ENCODE measurements at regions not wholly inside any gene's neighbourhood (a gene's known extent, or its start where the extent isn't known, plus 50 kb on each side); places are given as distances from the start of the nearest gene placed in this dataset.

DNA sequence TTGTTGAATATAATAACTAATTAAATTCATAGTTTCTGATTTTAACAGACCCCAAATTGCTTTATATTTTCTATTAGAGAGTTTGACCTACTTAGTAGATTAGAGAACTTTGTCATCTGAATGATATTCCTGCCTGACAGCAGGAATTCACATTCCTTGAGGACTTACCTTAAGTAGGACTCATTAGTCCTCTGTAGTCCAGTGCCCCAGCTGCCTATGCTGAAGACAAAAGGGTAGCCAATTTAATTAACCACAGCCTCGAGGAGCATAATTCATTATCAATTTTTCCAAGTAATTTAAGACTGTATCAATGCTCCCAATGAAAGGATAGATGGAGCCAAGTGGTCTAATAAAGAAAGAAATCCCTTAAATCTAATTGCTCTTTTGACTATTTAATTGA, 1405.0 kb upstream of the IGFBP7 start:
- H3K9ac ChIP-seq, result no peak overlapping the region
- no peak overlapping the region for H3K27ac ChIP-seq
- H4K20me1 ChIP-seq, result no peaks in the 10 kb centered on the region
- no peak for TF ChIP-seq Cebpa-rat (IDR thresholded peaks at IDR 0.05)
- H3K27me3 ChIP-seq, result no peaks in the 10 kb centered on the region
- H3K4me3 ChIP-seq, result no peak overlapping the region
- H3K4me2 ChIP-seq, result no peak overlapping the region
- H3K36me3 ChIP-seq, result no peaks in the 10 kb centered on the region
- H3K4me1 ChIP-seq, result peaks cover 6% of the 10 kb centered on the region
- H3K9me3 ChIP-seq, result no peaks in the 10 kb centered on the region

DNA sequence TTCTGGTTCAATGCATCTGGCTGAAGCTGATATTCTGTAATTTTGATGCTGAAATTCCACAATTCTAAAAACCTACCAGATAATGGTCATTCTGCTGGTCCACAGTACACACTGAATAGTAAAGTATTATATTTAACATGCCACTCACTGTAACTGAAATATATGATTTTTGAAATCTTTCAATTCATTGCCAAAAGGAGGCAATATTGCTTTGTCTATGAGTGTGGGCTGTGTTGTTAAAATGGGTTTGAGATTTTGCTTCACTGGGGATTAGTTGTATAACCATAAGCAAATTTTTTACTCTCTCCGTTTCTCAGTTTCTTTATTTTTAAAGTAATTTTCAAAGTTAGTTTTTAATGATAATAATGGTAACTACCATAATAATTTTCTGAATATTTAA, 1404.1 kb upstream of the IGFBP7 start:
- Histone ChIP-seq H3K4me2 (no peak overlapping the region), H3K4me1 (peaks cover 6% of the 10 kb centered on the region), H3K9me3 (no peaks in the 10 kb centered on the region), H3K9ac (no peak overlapping the region), H3K36me3 (no peaks in the 10 kb centered on the region), H4K20me1 (no peaks in the 10 kb centered on the region), H3K27me3 (no peaks in the 10 kb centered on the region), H3K27ac (no peak overlapping the region), H3K4me3 (no peak overlapping the region)
- TF ChIP-seq Cebpa-rat (IDR thresholded peaks at IDR 0.05), result no peak

DNA sequence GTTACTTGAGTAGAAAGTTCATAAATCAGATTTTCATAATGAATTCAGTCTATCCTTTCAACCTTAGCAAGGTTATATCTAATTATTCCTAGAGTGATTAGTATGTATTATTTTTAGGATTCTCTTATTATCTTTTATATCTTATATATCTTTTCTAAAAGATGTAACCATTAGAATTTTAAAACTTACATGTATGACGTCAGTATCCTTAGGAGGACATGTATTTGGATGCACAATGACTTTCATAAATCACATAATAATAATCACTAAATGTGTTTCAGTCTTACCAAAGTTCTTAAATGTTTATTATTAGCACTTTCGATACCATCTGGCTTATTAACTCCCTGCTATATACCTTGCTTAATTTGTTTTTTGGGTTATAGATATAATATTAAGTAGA, 1400.5 kb upstream of the IGFBP7 start:
- no peak for TF ChIP-seq Cebpa-rat (IDR thresholded peaks at IDR 0.05)
- Histone ChIP-seq H3K4me1 (peaks cover 6% of the 10 kb centered on the region), H3K27me3 (no peaks in the 10 kb centered on the region), H3K27ac (no peak overlapping the region), H3K9ac (no peak overlapping the region), H3K4me2 (no peak overlapping the region), H3K36me3 (no peaks in the 10 kb centered on the region), H3K4me3 (no peak overlapping the region), H3K9me3 (no peaks in the 10 kb centered on the region), H4K20me1 (no peaks in the 10 kb centered on the region)

DNA sequence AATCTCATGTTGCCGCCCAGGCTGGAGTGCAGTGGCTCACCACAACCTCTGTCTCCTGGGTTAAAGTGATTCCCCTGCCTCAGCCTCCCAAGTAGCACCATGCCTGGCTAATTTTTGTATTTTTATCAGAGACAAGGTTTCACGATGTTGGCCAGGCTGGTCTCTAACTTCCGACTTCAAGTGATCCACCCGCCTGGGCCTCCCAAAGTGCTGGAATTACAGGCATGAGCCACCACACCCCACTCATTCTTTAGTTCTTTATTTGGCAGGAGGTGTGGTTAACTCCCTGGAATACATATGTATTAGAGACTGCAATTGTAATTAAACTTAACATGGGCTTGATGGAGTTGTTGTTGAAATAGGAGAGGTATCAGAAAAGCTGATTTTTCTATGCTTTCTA, 1396.9 kb upstream of the IGFBP7 start:
- H4K20me1 ChIP-seq, result no peaks in the 10 kb centered on the region
- no peaks in the 10 kb centered on the region for H3K27me3 ChIP-seq
- no peak overlapping the region for H3K9ac ChIP-seq
- no peaks in the 10 kb centered on the region for H3K36me3 ChIP-seq
- H3K4me2 ChIP-seq, result no peak overlapping the region
- H3K9me3 ChIP-seq, result no peaks in the 10 kb centered on the region
- H3K4me3 ChIP-seq, result no peak overlapping the region
- TF ChIP-seq Cebpa-rat (IDR thresholded peaks at IDR 0.05), result no peak
- no peak overlapping the region for H3K27ac ChIP-seq
- H3K4me1 ChIP-seq, result peaks cover 6% of the 10 kb centered on the region

DNA sequence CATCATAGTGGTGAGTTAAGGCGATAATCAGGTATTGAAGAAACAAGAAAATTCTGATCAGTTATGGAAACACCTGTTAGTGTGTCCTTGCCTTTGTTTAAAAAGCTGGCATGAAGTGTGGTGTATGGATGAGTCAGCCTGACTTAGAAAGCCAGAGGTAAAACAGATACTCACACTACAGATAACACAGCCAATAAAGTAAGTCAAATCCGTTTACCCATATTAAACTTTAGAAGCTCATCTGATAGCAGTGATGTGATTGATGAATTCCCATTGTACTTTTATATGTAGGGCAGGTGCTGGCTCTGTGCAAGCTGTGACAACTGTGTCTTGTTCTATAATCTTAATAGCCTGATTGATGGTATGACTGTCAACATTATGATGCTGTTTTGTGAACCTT, 1392.7 kb upstream of the IGFBP7 start:
- no peak overlapping the region for H3K4me3 ChIP-seq

DNA sequence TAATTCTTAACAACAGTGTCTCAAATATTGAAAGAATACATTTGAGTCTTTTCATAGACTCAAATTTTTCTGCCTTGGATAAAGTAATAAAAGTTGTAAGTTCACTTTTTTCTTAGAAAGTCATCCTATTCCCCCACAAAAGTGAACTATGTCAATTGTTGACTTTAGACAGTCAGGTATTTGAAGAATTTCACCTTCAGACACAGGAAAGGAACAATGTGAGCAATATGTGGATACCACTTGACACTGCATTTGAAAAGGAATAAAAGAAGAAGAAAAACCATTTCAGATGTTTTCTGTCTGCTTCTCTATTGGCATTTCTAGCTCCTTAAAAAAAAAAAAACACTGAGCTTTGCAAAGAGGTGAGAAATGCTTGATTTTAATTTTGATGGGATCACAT, 1389.0 kb upstream of the IGFBP7 start:
- H3K4me1 ChIP-seq, result no peaks in the 10 kb centered on the region
- H3K9ac ChIP-seq, result no peak overlapping the region
- no peaks in the 10 kb centered on the region for H3K36me3 ChIP-seq
- H3K9me3 ChIP-seq, result no peaks in the 10 kb centered on the region; the same call in 1 of the 2 replicates
- no peaks in the 10 kb centered on the region for H4K20me1 ChIP-seq
- no peak overlapping the region for H3K27ac ChIP-seq
- H3K27me3 ChIP-seq, result no peaks in the 10 kb centered on the region
- no peak overlapping the region for H3K4me2 ChIP-seq
- no peak overlapping the region for H3K4me3 ChIP-seq
- TF ChIP-seq Cebpa-rat (IDR thresholded peaks at IDR 0.05), result no peak

More for the DNA sequence above, 1392.7 kb upstream of the IGFBP7 start:
- H3K27me3 ChIP-seq, result no peaks in the 10 kb centered on the region
- no peak for TF ChIP-seq Cebpa-rat (IDR thresholded peaks at IDR 0.05)
- H3K9ac ChIP-seq, result no peak overlapping the region
- H3K4me1 ChIP-seq, result no peaks in the 10 kb centered on the region
- no peaks in the 10 kb centered on the region for H3K9me3 ChIP-seq
- H3K27ac ChIP-seq, result no peak overlapping the region
- no peaks in the 10 kb centered on the region for H4K20me1 ChIP-seq
- no peaks in the 10 kb centered on the region for H3K36me3 ChIP-seq
- no peak overlapping the region for H3K4me2 ChIP-seq

DNA sequence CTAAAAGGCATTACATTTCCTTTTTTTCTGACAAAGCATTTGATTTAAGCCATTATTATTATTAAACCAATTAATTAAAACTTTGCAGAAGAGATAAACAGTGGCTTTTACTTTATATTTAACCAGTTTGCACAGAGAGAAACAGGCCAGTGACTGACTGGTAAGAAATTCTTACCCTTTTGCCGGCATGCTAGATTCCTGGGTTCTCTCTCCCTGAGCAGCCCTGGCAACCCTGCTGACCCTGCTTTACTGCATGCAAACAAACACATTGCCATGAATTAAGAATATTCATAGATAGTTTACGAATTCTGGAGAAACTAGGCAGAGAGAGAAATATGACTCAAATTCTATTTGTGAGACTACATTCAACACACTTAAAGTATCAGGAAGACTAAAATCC, 1381.4 kb upstream of the IGFBP7 start:
- Histone ChIP-seq H3K36me3 (no peaks in the 10 kb centered on the region), H4K20me1 (no peaks in the 10 kb centered on the region), H3K27ac (no peak overlapping the region), H3K9me3 (no peaks in the 10 kb centered on the region; the same call in 1 of the 2 replicates), H3K9ac (no peak overlapping the region), H3K4me3 (no peak overlapping the region), H3K27me3 (no peaks in the 10 kb centered on the region), H3K4me2 (no peak overlapping the region), H3K4me1 (no peaks in the 10 kb centered on the region)
- no peak for TF ChIP-seq Cebpa-rat (IDR thresholded peaks at IDR 0.05)

DNA sequence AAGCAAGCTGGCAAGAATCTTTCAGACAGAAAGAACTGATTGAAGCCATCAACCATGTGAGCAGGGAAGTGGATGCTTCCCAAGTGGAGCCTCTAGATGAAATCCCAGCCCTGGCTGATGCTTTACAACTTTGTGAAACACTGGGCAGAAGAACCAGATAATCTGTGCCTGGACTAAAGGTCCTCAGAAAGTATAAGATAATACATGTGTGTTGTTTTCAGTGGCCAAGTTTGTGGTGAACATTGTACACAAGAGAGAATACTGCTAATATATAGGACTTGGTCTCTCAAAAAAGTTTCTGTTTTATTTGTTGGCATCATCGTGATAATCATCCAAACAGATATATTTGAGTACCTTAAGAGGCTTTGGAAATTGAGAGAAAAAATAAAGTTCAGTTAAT, 1367.8 kb upstream of the IGFBP7 start:
- no peaks in the 10 kb centered on the region for H4K20me1 ChIP-seq
- H3K27ac ChIP-seq, result no peak overlapping the region
- H3K4me1 ChIP-seq, result no peaks in the 10 kb centered on the region
- H3K9ac ChIP-seq, result no peak overlapping the region
- no peak overlapping the region for H3K4me3 ChIP-seq
- no peaks in the 10 kb centered on the region for H3K9me3 ChIP-seq
- no peaks in the 10 kb centered on the region for H3K27me3 ChIP-seq
- TF ChIP-seq Cebpa-rat (IDR thresholded peaks at IDR 0.05), result no peak
- no peaks in the 10 kb centered on the region for H3K36me3 ChIP-seq
- no peak overlapping the region for H3K4me2 ChIP-seq

DNA sequence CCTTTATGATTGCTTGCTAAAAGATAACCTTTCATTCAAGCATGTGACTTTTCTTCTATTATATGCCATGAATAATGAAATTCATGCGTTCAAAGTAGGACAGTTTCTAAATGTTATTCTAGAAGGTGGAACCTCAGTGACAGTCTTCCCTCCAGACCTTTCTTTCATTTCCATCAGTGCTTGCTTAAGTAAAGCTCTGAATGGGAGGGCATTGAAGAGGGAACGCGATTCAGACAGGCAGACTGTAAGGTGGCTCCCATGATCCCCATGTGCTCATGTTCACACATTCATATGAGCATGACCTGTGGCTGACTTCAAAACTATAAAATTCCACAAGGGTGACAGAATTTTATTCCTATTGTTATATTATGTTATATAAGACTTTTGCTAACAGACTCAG, 1367.3 kb upstream of the IGFBP7 start:
- no peak overlapping the region for H3K27ac ChIP-seq
- no peaks in the 10 kb centered on the region for H3K4me1 ChIP-seq
- no peaks in the 10 kb centered on the region for H3K27me3 ChIP-seq
- H3K9ac ChIP-seq, result no peak overlapping the region
- H3K4me3 ChIP-seq, result no peak overlapping the region
- no peaks in the 10 kb centered on the region for H4K20me1 ChIP-seq
- H3K9me3 ChIP-seq, result no peaks in the 10 kb centered on the region
- TF ChIP-seq Cebpa-rat (IDR thresholded peaks at IDR 0.05), result no peak
- no peaks in the 10 kb centered on the region for H3K36me3 ChIP-seq
- no peak overlapping the region for H3K4me2 ChIP-seq

DNA sequence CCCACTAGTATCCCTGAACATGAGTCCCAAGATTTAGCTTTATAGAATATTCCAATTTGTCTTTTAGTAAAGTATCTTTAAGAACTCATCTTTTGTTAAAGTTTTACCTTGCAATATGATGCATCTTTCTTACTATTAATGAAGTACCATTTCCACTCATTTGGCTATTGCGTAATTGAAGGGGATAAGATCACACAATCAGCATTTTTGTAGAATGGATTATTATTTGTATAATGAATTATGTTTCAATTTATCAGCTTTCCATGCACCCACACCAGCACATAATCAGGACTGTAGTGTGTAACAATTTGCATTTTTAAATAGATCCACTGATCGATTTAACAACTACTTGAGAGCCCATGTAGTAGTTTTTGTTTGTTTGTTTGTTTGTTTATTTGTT, 1364.9 kb upstream of the IGFBP7 start:
- H3K4me3 ChIP-seq, result no peak overlapping the region

DNA sequence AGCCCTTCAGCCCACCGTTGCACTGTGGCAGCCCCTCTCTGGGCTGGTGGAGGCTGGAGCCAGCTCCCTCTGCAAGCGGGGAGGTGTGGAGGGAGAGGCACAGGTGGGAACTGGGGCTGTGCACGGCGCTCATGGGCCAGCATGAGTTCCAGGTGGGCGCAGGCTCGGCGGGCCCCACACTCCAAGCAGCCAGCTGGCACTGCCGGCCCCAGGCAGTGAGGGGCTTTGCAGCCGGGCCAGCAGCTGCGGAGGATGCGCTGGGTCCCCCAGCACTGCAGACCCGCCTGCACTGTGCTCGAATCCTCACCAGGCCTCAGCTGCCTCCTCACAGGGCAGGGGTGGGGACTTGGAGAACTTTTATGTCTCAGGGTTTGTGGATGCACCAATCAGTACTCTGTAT, 1354.8 kb upstream of the IGFBP7 start:
- H4K20me1 ChIP-seq, result no peaks in the 10 kb centered on the region
- H3K27ac ChIP-seq, result no peak overlapping the region
- no peak overlapping the region for H3K9ac ChIP-seq
- no peaks in the 10 kb centered on the region for H3K4me1 ChIP-seq
- H3K4me2 ChIP-seq, result no peak overlapping the region
- H3K36me3 ChIP-seq, result no peaks in the 10 kb centered on the region
- no peak overlapping the region for H3K4me3 ChIP-seq
- TF ChIP-seq Cebpa-rat (IDR thresholded peaks at IDR 0.05), result no peak
- H3K27me3 ChIP-seq, result no peaks in the 10 kb centered on the region
- H3K9me3 ChIP-seq, result peaks cover 14% of the 10 kb centered on the region

More for the DNA sequence above, 1364.9 kb upstream of the IGFBP7 start:
- Histone ChIP-seq H3K9me3 (no peaks in the 10 kb centered on the region), H3K9ac (no peak overlapping the region), H3K4me2 (no peak overlapping the region), H3K27me3 (no peaks in the 10 kb centered on the region), H3K4me1 (no peaks in the 10 kb centered on the region), H3K27ac (no peak overlapping the region), H3K36me3 (no peaks in the 10 kb centered on the region), H4K20me1 (no peaks in the 10 kb centered on the region)
- TF ChIP-seq Cebpa-rat (IDR thresholded peaks at IDR 0.05), result peak; percentile 29; the same call in 1 of the 2 replicates

All from BLaER1 (cell line).